ENCODE measurements at regions not wholly inside any gene's neighbourhood (a gene's known extent, or its start where the extent isn't known, plus 50 kb on each side); places are given as distances from the start of the nearest gene placed in this dataset.

- Histone ChIP-seq H2AFZ (ENCODE audit: low read depth) (no peak overlapping the region), H3K27me3 (ENCODE audit: insufficient read depth) (no peaks in the 10 kb centered on the region), H3K36me3 (replicated peaks in 1 of 2; ENCODE audit: control insufficient read depth in 1 of 2, insufficient read depth in 2 of 2, low read length in 1 of 2) (no peaks in the 10 kb centered on the region), H3F3A (replicated peaks; ENCODE audit: insufficient read depth) (no peaks in the 10 kb centered on the region), H4K20me1 (ENCODE audit: insufficient read depth) (no peaks in the 10 kb centered on the region), H3K9ac (no peak overlapping the region), H3K79me2 (ENCODE audit: insufficient read depth) (no peaks in the 10 kb centered on the region), H3K4me3 (ENCODE audit: low read depth in 2 of 2, low read length in 1 of 2) (no peak overlapping the region), H3K9me2 (no peaks in the 10 kb centered on the region), H3K27ac (ENCODE audit: low read depth in 2 of 2, low read length in 1 of 2) (no peak overlapping the region), H3K4me2 (no peak overlapping the region), H3K9me3 (no peaks in the 10 kb centered on the region), H3K4me1 (ENCODE audit: control insufficient read depth in 1 of 2, insufficient read depth in 2 of 2, low read depth in 1 of 2, low read length in 1 of 2) (no peaks in the 10 kb centered on the region)
- no peak for TF ChIP-seq RFX5 (IDR thresholded peaks at IDR 0.05; ENCODE audit: low read length)
- no peak for TF ChIP-seq NRF1 (IDR thresholded peaks at IDR 0.05; ENCODE audit: low read depth, low read length)
- TF ChIP-seq POLR2AphosphoS5 (IDR thresholded peaks at IDR 0.05; ENCODE audit: low read depth, low read length): no peak
- TF ChIP-seq USF2 (IDR thresholded peaks at IDR 0.05; ENCODE audit: borderline replicate concordance, low read depth, low read length): no peak
- TF ChIP-seq FOSL2 (IDR thresholded peaks at IDR 0.05; ENCODE audit: borderline replicate concordance, low read depth): no peak
- no peak for TF ChIP-seq REST (IDR thresholded peaks at IDR 0.05; ENCODE audit: low read depth, low read length)
- no peak for TF ChIP-seq RXRA (IDR thresholded peaks at IDR 0.05; ENCODE audit: borderline replicate concordance, low read depth)
- TF ChIP-seq CTCF (IDR thresholded peaks at IDR 0.05): no peak
- TF ChIP-seq, protein P1, sequence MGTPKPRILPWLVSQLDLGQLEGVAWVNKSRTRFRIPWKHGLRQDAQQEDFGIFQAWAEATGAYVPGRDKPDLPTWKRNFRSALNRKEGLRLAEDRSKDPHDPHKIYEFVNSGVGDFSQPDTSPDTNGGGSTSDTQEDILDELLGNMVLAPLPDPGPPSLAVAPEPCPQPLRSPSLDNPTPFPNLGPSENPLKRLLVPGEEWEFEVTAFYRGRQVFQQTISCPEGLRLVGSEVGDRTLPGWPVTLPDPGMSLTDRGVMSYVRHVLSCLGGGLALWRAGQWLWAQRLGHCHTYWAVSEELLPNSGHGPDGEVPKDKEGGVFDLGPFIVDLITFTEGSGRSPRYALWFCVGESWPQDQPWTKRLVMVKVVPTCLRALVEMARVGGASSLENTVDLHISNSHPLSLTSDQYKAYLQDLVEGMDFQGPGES (IDR thresholded peaks at IDR 0.05; ENCODE audit: low read depth, low read length): no peak
- no peak for TF ChIP-seq EP300 (IDR thresholded peaks at IDR 0.05; ENCODE audit: borderline replicate concordance in 1 of 2, low read depth in 1 of 2, low read length in 1 of 2)
- no peak for TF ChIP-seq TAF1 (IDR thresholded peaks at IDR 0.05; ENCODE audit: borderline replicate concordance, low read depth, low read length)
- TF ChIP-seq TEAD4 (IDR thresholded peaks at IDR 0.05; ENCODE audit: borderline replicate concordance, insufficient read depth): no peak
- TF ChIP-seq, protein P2, sequence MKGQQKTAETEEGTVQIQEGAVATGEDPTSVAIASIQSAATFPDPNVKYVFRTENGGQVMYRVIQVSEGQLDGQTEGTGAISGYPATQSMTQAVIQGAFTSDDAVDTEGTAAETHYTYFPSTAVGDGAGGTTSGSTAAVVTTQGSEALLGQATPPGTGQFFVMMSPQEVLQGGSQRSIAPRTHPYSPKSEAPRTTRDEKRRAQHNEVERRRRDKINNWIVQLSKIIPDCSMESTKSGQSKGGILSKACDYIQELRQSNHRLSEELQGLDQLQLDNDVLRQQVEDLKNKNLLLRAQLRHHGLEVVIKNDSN (IDR thresholded peaks at IDR 0.05; ENCODE audit: borderline replicate concordance, low read depth): no peak
- TF ChIP-seq ZBTB33 (IDR thresholded peaks at IDR 0.05; ENCODE audit: borderline replicate concordance, low read depth): no peak
- no peak for TF ChIP-seq NFIC (IDR thresholded peaks at IDR 0.05; ENCODE audit: borderline replicate concordance)
- TF ChIP-seq GABPA (IDR thresholded peaks at IDR 0.05; ENCODE audit: low read depth): no peak
- no peak for TF ChIP-seq GATA2 (CRISPR knock-in tag; IDR thresholded peaks at IDR 0.05)
- 33% methylated on average over 2 of the region's 2 CpGs for whole genome bisulfite sequencing (ENCODE audit: low lambda C conversion rate)
- no peak for DNase-seq
- ChIA-PET CTCF (interaction anchor here (1.6 to 2.2 kb wide), 2 partner anchors 32 to 37 kb away, joined by 5 to 8 read pairs; no protein-coding TSS in a partner anchor), POLR2A (no interaction called here)
These were observed 85.2 kb upstream of the WDR72 start for GRCh38 chr15:53844634-53845033.

Data from SK-N-SH (cell line).